ENCODE measurements at regions not wholly inside any gene's neighbourhood (a gene's known extent, or its start where the extent isn't known, plus 50 kb on each side); places are given as distances from the start of the nearest gene placed in this dataset.

DNA sequence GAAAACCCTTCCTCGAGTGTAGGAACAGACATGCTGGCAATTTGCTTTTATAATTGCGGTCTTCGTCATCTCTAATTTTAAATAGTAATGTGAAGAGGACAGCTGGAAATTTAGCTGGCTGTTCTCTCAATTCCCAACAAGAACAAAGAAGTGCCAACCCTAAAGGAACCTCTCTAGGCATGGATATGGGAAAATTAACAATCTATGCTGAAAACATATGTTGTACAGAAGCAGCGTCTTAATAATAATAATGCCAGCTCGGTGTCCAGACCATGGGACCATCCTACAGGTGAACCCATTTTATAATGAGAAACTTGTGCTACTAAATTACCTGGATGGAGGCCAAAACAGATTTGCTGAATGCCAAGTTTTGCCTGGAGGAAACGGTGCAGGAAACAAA is 641.4 kb upstream of the MGMT start:
- no peak for TF ChIP-seq EZH2 (IDR thresholded peaks at IDR 0.05; ENCODE audit: borderline replicate concordance, low read length)
- TF ChIP-seq, protein P1, sequence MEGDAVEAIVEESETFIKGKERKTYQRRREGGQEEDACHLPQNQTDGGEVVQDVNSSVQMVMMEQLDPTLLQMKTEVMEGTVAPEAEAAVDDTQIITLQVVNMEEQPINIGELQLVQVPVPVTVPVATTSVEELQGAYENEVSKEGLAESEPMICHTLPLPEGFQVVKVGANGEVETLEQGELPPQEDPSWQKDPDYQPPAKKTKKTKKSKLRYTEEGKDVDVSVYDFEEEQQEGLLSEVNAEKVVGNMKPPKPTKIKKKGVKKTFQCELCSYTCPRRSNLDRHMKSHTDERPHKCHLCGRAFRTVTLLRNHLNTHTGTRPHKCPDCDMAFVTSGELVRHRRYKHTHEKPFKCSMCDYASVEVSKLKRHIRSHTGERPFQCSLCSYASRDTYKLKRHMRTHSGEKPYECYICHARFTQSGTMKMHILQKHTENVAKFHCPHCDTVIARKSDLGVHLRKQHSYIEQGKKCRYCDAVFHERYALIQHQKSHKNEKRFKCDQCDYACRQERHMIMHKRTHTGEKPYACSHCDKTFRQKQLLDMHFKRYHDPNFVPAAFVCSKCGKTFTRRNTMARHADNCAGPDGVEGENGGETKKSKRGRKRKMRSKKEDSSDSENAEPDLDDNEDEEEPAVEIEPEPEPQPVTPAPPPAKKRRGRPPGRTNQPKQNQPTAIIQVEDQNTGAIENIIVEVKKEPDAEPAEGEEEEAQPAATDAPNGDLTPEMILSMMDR (conservative IDR thresholded peaks at IDR 0.05 in 1 of 2, IDR thresholded peaks at IDR 0.05 in 1 of 2; ENCODE audit: extremely low read depth in 1 of 2, insufficient read depth in 1 of 2, low read depth in 1 of 2, low read length in 2 of 2): no peak

All from mammary epithelial cell (primary cell).